ENCODE measurements at regions not wholly inside any gene's neighbourhood (a gene's known extent, or its start where the extent isn't known, plus 50 kb on each side); places are given as distances from the start of the nearest gene placed in this dataset.

DNA sequence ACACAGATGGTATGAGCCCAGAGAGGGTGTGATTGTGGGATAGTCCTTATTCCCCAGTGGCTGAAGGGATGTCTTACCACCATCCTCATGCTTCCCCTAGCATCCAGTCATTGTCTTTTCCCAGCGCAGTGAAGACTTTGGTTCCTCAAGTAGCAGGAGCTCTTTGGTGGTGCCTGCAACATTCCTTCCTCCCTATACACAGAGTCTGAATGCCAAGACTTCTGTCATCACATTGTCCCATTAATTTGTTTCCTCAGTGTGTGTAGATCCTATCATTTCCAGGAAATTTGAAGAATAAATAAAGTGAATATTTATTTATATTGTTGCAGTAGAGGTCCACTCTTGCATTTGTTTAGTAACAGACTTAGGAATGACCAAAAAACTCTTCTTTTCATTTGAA, 147.2 kb downstream of the DACT1 start:
- DNase-seq = no peak

DNA sequence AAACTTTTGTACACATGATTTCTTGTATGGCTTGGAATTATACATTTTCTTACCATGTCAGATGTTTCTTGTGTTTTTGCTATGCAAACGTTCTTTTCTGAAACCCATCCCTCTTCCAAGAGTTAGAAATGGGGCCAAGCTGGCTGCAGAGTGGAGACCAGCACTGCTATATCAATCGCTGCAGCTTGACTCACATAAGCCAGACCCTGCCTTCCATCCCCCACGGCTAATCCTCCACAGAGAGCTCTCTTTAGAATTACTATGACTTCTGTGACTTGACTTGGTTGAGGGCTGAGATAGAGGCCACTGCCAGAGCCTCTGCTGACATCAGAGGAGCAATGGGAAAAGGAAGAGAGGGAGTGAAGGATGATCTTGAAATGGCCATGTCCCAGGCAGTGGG, 147.9 kb downstream of the DACT1 start:
- DNase-seq = no peak

DNA sequence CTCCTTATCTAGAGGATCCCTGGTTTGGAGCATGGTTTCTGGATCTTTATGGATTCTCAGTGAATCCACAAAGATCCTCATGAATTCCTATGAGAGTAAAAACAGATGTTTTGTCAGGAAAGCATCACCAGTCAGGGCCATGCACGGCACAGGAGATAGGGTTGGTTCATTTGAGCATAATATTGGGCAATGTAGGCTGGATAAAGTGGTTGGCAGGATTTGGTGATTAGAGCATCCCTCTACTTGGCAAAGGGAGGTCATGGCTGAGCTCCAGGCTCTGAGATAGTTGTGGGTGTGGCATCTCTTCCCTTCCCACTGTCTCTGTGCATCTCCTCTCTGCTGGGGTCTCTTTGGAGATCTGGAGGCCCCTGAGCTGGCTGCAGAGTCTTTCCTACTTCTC, 149.8 kb downstream of the DACT1 start:
- no peak for DNase-seq

GRCh38 chr14:58788655-58789503, 151.1 kb downstream of the DACT1 start:
- DNase-seq = no peak

GRCh38 chr14:58789736-58790135, 152.0 kb downstream of the DACT1 start:
- DNase-seq = no peak

GRCh38 chr14:58792416-58792815, 154.7 kb downstream of the DACT1 start:
- DNase-seq = no peak

- DNase-seq = no peak
These were observed 155.5 kb downstream of the DACT1 start for GRCh38 chr14:58793131-58793740.

GRCh38 chr14:58794993-58795762, 157.4 kb downstream of the DACT1 start:
- no peak for DNase-seq

GRCh38 chr14:58796242-58797009, 158.7 kb downstream of the DACT1 start:
- no peak for DNase-seq

DNA sequence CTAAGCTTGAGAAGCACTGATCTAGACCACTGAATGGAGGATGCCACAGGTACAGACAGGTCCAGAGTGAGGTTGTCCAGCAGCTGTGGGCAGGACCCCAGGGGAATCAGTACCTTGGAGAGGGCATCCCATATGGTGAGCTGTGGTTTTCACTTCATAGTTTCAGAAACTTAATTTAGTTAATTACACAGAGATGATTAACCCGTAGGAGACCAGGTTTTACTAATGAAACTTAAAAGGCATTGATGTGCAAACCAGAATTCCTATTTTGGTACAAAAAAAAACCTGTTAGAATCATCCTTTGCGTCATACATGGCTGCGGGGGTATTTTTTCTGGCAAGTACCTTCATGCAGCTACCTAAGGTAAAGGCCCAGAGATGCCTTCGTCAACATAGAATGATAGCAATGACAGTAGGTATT, 159.3 kb downstream of the DACT1 start:
- no peak for DNase-seq

- DNase-seq = no peak
These were observed 160.4 kb downstream of the DACT1 start for GRCh38 chr14:58798173-58798572.

- no peak for DNase-seq
These were observed 163.3 kb downstream of the DACT1 start for GRCh38 chr14:58801086-58801485.

DNA sequence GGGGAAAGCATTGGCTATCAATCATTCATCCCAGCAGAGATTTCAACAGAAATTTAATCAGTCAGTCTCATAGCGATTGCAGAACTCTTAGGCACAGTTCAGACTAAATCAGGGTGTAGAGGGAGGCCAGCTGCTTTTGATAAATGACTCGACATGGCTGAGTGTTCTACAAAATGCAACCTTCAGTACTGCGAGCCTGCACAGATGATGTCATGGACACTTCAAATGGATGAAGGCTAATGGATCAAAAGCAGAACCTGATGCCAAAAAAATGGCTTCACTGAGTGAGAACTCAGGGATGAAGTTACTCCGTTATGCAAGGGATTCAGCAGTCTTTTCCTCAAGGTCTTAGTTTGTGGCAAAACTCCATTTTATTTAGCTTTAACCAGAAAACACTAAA, 167.3 kb downstream of the DACT1 start:
- DNase-seq = no peak

DNA sequence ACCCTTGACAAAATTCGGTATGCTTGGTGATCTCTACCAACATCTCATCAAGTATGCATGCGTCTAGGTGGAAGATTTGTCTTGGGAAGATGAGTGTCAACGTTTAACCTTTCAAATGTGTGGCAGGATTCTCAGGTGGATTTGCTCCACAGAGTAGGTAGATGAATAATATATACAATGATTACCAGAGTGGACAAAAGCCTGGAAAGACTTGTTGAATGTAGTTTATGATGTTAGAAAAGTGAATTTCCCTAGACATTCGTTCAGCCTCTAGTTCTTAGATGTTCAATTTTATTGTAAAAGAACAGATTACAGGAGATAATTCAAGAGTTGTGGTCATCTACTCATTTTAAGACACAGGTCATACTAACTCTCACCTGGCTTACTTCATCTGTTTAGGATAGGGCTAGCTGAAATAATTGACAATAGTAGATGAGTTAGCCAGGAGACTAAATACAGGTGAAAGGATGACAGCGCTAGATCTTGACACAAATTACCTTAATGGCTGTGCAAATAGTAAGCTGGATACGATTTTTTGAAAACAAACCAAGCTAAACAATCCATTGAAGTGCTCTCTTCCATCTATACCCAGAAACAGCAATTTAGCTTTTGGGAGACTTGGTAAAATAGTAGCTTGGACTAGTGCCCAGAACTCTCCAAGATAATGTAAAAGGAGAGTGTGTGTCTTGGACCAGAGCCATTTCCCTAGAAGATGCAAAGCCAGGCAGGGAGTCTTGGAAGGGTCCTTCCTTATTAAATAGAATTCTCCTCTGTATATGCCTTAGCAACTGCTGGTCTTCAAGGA, 168.0 kb downstream of the DACT1 start:
- DNase-seq = no peak

DNA sequence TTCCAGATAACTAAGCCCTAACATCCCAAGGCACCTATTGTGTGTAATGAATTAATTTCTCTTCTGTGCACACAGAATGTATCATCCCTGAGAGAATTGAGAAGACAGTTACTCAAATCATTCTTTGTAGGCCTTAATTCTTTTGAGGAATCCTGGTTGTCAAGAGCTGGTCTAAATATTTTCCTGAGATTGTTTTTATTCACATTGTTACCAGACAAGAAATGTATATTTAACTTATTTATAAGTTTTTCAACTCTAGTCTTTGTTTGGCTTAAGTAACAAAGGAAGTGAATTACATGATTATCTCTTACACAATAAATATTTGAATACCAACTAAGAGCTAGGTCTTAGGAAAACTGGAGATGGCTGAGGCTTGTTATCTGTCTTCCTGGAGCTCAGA, 169.4 kb downstream of the DACT1 start:
- DNase-seq = no peak

DNA sequence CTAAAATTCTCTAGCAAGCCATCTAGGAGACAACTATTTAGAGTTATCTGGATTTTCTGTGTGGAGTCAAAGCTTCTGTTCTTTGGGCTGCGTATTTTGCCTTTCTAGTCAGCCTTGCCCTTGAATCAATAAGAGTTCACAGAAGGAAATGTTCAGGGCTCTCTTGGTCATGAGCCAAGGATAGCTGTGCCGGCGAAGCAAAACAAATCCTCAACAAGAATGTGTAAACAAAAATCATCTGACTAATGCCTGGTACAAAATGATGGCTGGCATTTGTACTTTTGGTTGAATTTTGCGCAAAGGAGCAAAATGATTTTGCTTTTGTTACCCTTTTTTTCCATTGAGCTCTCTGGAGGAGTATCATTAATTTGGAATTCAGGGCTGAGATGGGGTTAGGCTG, 171.1 kb downstream of the DACT1 start:
- DNase-seq = no peak

DNA sequence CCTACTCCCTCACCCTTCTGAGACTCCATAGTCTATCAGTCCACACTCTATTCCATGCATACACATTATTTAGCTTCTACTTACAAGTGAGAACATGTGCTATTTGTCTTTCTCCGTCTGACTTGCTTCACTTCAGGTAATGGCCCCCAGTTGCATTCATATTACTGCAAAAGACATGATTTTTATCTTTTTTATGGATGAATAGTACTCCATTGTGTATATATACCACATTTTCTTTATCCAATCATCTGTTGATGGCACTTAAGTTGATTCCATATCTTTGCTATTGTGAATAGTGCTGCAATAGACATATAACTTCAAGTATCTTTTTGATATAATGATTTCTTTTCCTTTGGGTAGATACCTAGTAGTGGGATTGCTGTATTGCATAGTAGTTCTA, 171.8 kb downstream of the DACT1 start:
- DNase-seq = no peak

GRCh38 chr14:58812050-58812910, 174.5 kb downstream of the DACT1 start:
- DNase-seq = no peak

- DNase-seq = no peak
These were observed 176.0 kb downstream of the DACT1 start for GRCh38 chr14:58813745-58814144.

DNA sequence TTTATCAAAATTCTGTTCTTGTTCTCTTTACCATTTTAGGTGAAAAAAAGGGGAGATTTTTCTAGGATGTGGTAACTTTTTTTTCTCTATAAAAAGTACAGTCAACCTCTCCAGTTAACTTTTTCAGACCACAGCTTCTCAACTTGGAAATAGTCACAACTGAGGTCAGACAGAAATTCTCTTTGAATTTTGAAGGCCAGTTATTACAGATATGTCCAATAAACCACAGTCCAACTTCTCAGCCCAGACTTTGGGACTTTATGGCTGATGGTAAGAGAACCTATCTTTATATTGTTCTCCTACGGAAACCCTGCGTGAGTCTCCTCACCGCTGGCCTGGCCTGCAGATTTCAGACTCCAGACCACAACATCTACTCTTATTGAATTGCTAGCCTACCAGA, 176.7 kb downstream of the DACT1 start:
- DNase-seq = no peak

DNA sequence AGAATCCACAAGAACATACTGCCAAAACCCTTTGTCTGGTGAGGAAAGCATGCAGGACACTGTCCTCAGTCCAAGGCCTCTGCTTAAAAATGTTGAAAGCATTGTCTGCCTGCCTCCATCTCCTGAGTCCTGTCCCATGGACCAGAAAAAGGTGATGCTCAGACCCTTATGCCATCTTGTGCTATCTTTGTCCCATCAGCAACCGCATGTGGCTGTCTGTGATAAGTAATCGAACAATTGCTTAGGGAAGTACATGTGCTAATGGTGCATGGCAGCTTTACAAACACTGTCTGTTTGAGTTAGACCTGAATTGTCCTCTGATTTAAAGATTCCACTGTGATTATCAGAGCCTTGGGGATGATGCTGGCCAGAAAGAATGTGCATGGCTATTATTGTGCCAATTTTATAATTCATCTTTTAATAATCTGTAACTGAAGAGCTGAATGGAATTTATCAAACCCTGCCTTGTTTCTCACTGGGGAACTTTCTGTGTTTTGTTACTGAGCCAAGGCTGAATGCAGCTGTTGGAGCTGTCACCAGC, 177.5 kb downstream of the DACT1 start:
- no peak for DNase-seq
